GM23248 (cell line): ENCODE measurements at regions not wholly inside any gene's neighbourhood (a gene's known extent, or its start where the extent isn't known, plus 50 kb on each side); places are given as distances from the start of the nearest gene placed in this dataset.
A peak's percentile ranks its signal among the peaks of the same experiment; 100 is the strongest.

Source experiments
- DNase-seq: peaks from one replicate; pipeline ENCODE4 v3.0.0-alpha.2; 2015
- H2AFZ ChIP-seq: fragments of 200-600 bp; sonication (generic); 2 replicates; pipeline ENCODE4 v1.6.1; 2016; ENCODE audit warnings: antibody characterized with exemption
- H3F3A ChIP-seq: fragments of 200-600 bp; sonication (generic); 2 replicates; pipeline ENCODE4 v1.6.1; 2016; ENCODE audit warnings: mild to moderate bottlenecking, antibody characterized with exemption, mixed run types; ENCODE audit not compliant: insufficient read depth
- H3K27ac ChIP-seq: fragments of 200-600 bp; sonication (generic); 2 replicates; pipeline ENCODE4 v1.5.1; 2016; ENCODE audit warnings: mild to moderate bottlenecking
- H3K27me3 ChIP-seq: fragments of 200-600 bp; sonication (generic); replicated peaks from 2 replicates; pipeline ENCODE4 v1.6.1; 2016; ENCODE audit warnings: mild to moderate bottlenecking; ENCODE audit not compliant: insufficient read depth
- H3K36me3 ChIP-seq: fragments of 200-600 bp; sonication (generic); 2 replicates; pipeline ENCODE4 v1.6.1; 2016; ENCODE audit warnings: low read depth, mild to moderate bottlenecking
- H3K4me1 ChIP-seq: fragments of 200-600 bp; sonication (generic); 2 replicates; pipeline ENCODE4 v1.6.1; 2016; ENCODE audit warnings: mild to moderate bottlenecking; ENCODE audit not compliant: insufficient read depth
- H3K4me2 ChIP-seq: fragments of 200-600 bp; sonication (generic); one replicate; pipeline ENCODE4 v1.6.1; 2016; ENCODE audit warnings: mild to moderate bottlenecking; ENCODE audit not compliant: unreplicated experiment
- H3K4me3 ChIP-seq: fragments of 200-600 bp; sonication (generic); 2 replicates; pipeline ENCODE4 v1.5.1; 2016; ENCODE audit warnings: mild to moderate bottlenecking
- H3K79me2 ChIP-seq: fragments of 200-600 bp; sonication (generic); 2 replicates; pipeline ENCODE4 v1.6.1; 2016; ENCODE audit warnings: mild to moderate bottlenecking; ENCODE audit not compliant: insufficient read depth
- H3K9ac ChIP-seq: fragments of 200-600 bp; sonication (generic); 2 replicates; pipeline ENCODE4 v1.6.1; 2016; ENCODE audit warnings: mild to moderate bottlenecking
- H3K9me2 ChIP-seq: fragments of 200-600 bp; sonication (generic); 2 replicates; pipeline ENCODE4 v1.6.1; 2016; ENCODE audit warnings: mixed run types, mild to moderate bottlenecking, moderate library complexity; ENCODE audit not compliant: insufficient read depth
- H3K9me3 ChIP-seq: fragments of 200-600 bp; sonication (generic); one replicate; pipeline ENCODE4 v1.6.1; 2017; ENCODE audit warnings: low read depth
- H4K20me1 ChIP-seq: fragments of 200-600 bp; sonication (generic); 2 replicates; pipeline ENCODE4 v1.6.0; 2016; ENCODE audit not compliant: insufficient read depth
- EZH2 ChIP-seq: fragments of 200-600 bp; sonication (generic); IDR thresholded peaks from 2 replicates; pipeline ENCODE4 v1.6.1; 2018; ENCODE audit warnings: antibody characterized with exemption, mild to moderate bottlenecking; ENCODE audit not compliant: insufficient read depth, poor library complexity, severe bottlenecking
- EZH2phosphoT487 ChIP-seq: fragments of 200-600 bp; sonication (generic); IDR thresholded peaks from 2 replicates; pipeline ENCODE4 v1.6.1; 2018; ENCODE audit warnings: antibody characterized with exemption, moderate library complexity, mild to moderate bottlenecking, low read depth; ENCODE audit not compliant: insufficient read depth
- WGBS, 2 experiments: methylation state at CpG; one replicate each; pipeline ENCODE4 v1.1.6; 2015 to 2017; ENCODE audit warnings: low lambda C conversion rate in 2 of 2, low coverage in 1 of 2; ENCODE audit errors: missing lambda C conversion rate in 2 of 2; 5-methylcytosine and 5-hydroxymethylcytosine counted together
- in situ Hi-C: fragments of 300-500 bp; cut with MboI; formaldehyde crosslinking; loops from 2 replicates; pipeline ENCODE4 v1.15.0; 2020

- no peak overlapping the region for H3K27ac ChIP-seq
- no peaks in the 10 kb centered on the region for H3K9me2 ChIP-seq
- H3K27me3 ChIP-seq, result no peaks in the 10 kb centered on the region
- in situ Hi-C loops, result no loop called here
- peaks cover 19% of the 10 kb centered on the region; the same call in 1 of the 2 replicates for H3K4me1 ChIP-seq
- no peaks in the 10 kb centered on the region for H3K79me2 ChIP-seq
- H4K20me1 ChIP-seq, result no peaks in the 10 kb centered on the region
- no peaks in the 10 kb centered on the region for H3F3A ChIP-seq
- TF ChIP-seq EZH2phosphoT487 (no peak), EZH2 (no peak)
- no peaks in the 10 kb centered on the region for H3K9me3 ChIP-seq
- H3K36me3 ChIP-seq, result no peaks in the 10 kb centered on the region
- H3K9ac ChIP-seq, result no peak overlapping the region
- peak; percentile 36 for DNase-seq
- H3K4me3 ChIP-seq, result no peak overlapping the region
- H2AFZ ChIP-seq, result no peak overlapping the region
- H3K4me2 ChIP-seq, result no peak overlapping the region
Measured at GRCh38 chr7:42550706-42551470, 313.9 kb upstream of the GLI3 start.

GRCh38 chr7:42549866-42550485, 313.0 kb upstream of the GLI3 start:
- Histone ChIP-seq H3K36me3 (no peaks in the 10 kb centered on the region), H3K9me3 (no peaks in the 10 kb centered on the region), H3K4me2 (peak overlapping the region; percentile 9), H3K79me2 (no peaks in the 10 kb centered on the region), H2AFZ (no peak overlapping the region), H3K9ac (no peak overlapping the region), H3K4me1 (peaks cover 19% of the 10 kb centered on the region; the same call in 1 of the 2 replicates), H4K20me1 (no peaks in the 10 kb centered on the region), H3K9me2 (no peaks in the 10 kb centered on the region), H3F3A (no peaks in the 10 kb centered on the region), H3K4me3 (no peak overlapping the region), H3K27ac (no peak overlapping the region), H3K27me3 (no peaks in the 10 kb centered on the region)
- in situ Hi-C loops, result no loop called here
- DNase-seq, result peak; percentile 57
- TF ChIP-seq EZH2phosphoT487 (no peak), EZH2 (no peak)
- 67 to 74% methylated on average over 3 of the region's 3 CpGs for WGBS, 2 experiments

- H3K9ac ChIP-seq, result no peak overlapping the region
- WGBS, 2 experiments, result 70 to 73% methylated on average over 6 of the region's 6 CpGs
- no peaks in the 10 kb centered on the region for H3F3A ChIP-seq
- no peaks in the 10 kb centered on the region for H3K79me2 ChIP-seq
- H3K9me2 ChIP-seq, result no peaks in the 10 kb centered on the region
- no peak for TF ChIP-seq EZH2
- TF ChIP-seq EZH2phosphoT487, result no peak
- no peaks in the 10 kb centered on the region for H3K9me3 ChIP-seq
- H3K27me3 ChIP-seq, result no peaks in the 10 kb centered on the region
- no peak overlapping the region for H3K4me2 ChIP-seq
- H3K4me1 ChIP-seq, result peaks cover 19% of the 10 kb centered on the region; the same call in 1 of the 2 replicates
- in situ Hi-C loops, result no loop called here
- H3K36me3 ChIP-seq, result no peaks in the 10 kb centered on the region
- H2AFZ ChIP-seq, result no peak overlapping the region
- no peak overlapping the region for H3K27ac ChIP-seq
- DNase-seq, result no peak
- no peaks in the 10 kb centered on the region for H4K20me1 ChIP-seq
- H3K4me3 ChIP-seq, result no peak overlapping the region
Measured at GRCh38 chr7:42548816-42549611, 312.0 kb upstream of the GLI3 start.

GRCh38 chr7:42545049-42545724, 308.2 kb upstream of the GLI3 start:
- TF ChIP-seq EZH2, result no peak
- no peak for TF ChIP-seq EZH2phosphoT487
- Histone ChIP-seq H3K27ac (no peak overlapping the region), H3K9me2 (no peaks in the 10 kb centered on the region), H3K4me2 (no peak overlapping the region), H3K79me2 (no peaks in the 10 kb centered on the region), H3F3A (no peaks in the 10 kb centered on the region), H2AFZ (no peak overlapping the region), H3K27me3 (no peaks in the 10 kb centered on the region), H3K36me3 (no peaks in the 10 kb centered on the region), H3K9me3 (no peaks in the 10 kb centered on the region), H3K9ac (no peak overlapping the region), H3K4me1 (peaks cover 7% of the 10 kb centered on the region; the same call in 1 of the 2 replicates), H3K4me3 (no peak overlapping the region), H4K20me1 (no peaks in the 10 kb centered on the region)
- in situ Hi-C loops, result no loop called here
- WGBS, 2 experiments, result 26 to 31% methylated on average over 1 of the region's 1 CpG
- no peak for DNase-seq
